Activated CD4-positive, alpha-beta T cell treated with anti-CD3 and anti-CD28 coated beads, Interleukin-2, amount 10 ng/mL, durations not matched to agents 7 days and 5 days (primary cell): ENCODE measurements at regions not wholly inside any gene's neighbourhood (a gene's known extent, or its start where the extent isn't known, plus 50 kb on each side); places are given as distances from the start of the nearest gene placed in this dataset.

Experiments used
- CTCF ChIA-PET: fragments of 350-600 bp; sonication (Branson Sonifier 250); formaldehyde crosslinking; loops from one replicate; lab custom pipeline; 2021; ENCODE audit warnings: antibody characterized with exemption; lab: Charles Lee
- POLR2A ChIA-PET: fragments of 350-600 bp; sonication (Branson Sonifier 250); formaldehyde crosslinking; loops from one replicate; lab custom pipeline; 2021; ENCODE audit warnings: antibody characterized with exemption; lab: Charles Lee
- DNase-seq: peaks from one replicate; pipeline ENCODE4 v3.0.0-alpha.2; 2020
- H3K27ac Mint-ChIP-seq: one replicate; pipeline ENCODE4 v1.8.0; 2021; ENCODE audit warnings: mild to moderate bottlenecking, moderate library complexity, mixed read lengths
- H3K27me3 Mint-ChIP-seq: one replicate; pipeline ENCODE4 v1.8.0; 2021; ENCODE audit warnings: mixed read lengths
- H3K36me3 Mint-ChIP-seq: one replicate; pipeline ENCODE4 v1.8.0; 2021; ENCODE audit warnings: low read depth, mixed read lengths
- H3K4me1 Mint-ChIP-seq: one replicate; pipeline ENCODE4 v1.8.0; 2021; ENCODE audit warnings: mixed read lengths
- H3K4me3 Mint-ChIP-seq: one replicate; pipeline ENCODE4 v1.8.0; 2021; ENCODE audit warnings: mild to moderate bottlenecking, moderate library complexity, mixed read lengths
- H3K9me3 Mint-ChIP-seq: one replicate; pipeline ENCODE4 v1.8.0; 2021; ENCODE audit warnings: mixed read lengths

DNA sequence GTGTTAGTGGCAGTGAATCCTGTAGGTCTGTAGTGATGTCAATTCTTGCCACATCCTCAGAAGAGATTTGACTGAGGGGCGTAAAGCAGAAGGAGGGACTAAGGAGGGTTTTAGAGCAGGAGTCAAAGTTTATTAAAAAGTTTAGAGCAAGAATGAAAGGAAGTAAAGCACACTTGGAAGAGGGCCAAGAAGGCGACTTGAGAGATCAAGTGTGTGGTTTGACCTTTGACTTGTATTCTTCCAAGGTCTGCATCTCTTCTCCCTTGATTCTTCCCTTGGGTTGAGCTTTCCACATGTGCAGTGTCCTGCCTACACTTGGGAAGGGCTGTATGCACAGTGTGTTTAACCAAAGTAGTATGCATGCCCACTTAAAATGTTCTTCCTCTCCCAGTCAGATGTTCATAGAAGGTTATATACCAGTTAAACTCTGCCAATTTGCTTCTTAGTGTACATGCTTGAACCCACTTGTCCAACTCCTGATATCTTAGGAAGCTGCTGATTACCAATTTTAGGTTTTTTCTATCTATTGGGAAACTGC, 627.6 kb downstream of the MMUT start:
- CTCF ChIA-PET = no interaction called here
- no peak overlapping the region for H3K4me3 Mint-ChIP-seq
- peaks cover 7% of the 10 kb centered on the region for H3K9me3 Mint-ChIP-seq

DNA sequence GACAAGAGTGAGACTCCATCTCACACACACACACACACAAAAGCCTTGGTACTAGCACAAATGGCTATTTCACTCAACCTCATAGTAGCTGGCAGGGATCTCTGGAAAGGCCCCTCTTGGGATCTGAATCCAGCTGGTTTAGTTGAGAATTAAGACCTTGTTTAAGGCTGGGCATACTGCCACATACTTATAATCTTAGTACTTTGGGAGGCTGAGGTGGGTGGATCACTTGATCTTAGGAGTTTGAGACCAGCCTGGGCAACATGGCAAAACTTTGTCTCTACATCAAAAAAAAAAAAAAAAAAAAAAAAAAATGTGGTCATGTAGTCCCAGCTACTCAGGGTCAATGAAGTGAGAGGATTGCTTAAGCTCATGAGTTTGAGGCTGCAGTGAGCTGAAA, 628.3 kb downstream of the MMUT start:
- ChIA-PET CTCF (no interaction called here), POLR2A (no interaction called here)
- H3K9me3 Mint-ChIP-seq = peaks cover 2% of the 10 kb centered on the region
- no peak overlapping the region for H3K27ac Mint-ChIP-seq
- H3K4me3 Mint-ChIP-seq = no peak overlapping the region
- DNase-seq = no peak
- no peaks in the 10 kb centered on the region for H3K36me3 Mint-ChIP-seq
- H3K27me3 Mint-ChIP-seq = no peaks in the 10 kb centered on the region
- no peaks in the 10 kb centered on the region for H3K4me1 Mint-ChIP-seq

More for the DNA sequence above, 627.6 kb downstream of the MMUT start:
- no peaks in the 10 kb centered on the region for H3K36me3 Mint-ChIP-seq
- H3K27ac Mint-ChIP-seq = no peak overlapping the region
- POLR2A ChIA-PET = no interaction called here
- H3K27me3 Mint-ChIP-seq = no peaks in the 10 kb centered on the region
- DNase-seq = no peak
- H3K4me1 Mint-ChIP-seq = no peaks in the 10 kb centered on the region

DNA sequence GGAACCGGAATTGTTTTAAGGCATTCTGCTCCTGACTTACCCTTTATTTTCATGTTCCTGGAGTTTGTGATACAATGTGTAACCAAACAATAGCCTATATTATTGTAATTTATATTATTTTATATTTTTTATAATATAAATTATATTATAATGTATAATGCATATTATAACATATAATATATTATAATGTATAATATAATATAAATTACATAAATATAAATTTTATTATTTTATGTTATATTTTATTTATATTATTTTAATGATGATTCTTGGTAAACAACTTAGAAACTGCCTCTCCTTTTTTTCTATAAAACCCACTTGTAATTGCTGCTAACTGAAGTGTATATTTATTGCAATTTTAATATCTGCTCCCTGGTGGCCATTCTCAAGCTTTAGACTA, 629.1 kb downstream of the MMUT start:
- no peaks in the 10 kb centered on the region for H3K27me3 Mint-ChIP-seq
- POLR2A ChIA-PET = no interaction called here

DNA sequence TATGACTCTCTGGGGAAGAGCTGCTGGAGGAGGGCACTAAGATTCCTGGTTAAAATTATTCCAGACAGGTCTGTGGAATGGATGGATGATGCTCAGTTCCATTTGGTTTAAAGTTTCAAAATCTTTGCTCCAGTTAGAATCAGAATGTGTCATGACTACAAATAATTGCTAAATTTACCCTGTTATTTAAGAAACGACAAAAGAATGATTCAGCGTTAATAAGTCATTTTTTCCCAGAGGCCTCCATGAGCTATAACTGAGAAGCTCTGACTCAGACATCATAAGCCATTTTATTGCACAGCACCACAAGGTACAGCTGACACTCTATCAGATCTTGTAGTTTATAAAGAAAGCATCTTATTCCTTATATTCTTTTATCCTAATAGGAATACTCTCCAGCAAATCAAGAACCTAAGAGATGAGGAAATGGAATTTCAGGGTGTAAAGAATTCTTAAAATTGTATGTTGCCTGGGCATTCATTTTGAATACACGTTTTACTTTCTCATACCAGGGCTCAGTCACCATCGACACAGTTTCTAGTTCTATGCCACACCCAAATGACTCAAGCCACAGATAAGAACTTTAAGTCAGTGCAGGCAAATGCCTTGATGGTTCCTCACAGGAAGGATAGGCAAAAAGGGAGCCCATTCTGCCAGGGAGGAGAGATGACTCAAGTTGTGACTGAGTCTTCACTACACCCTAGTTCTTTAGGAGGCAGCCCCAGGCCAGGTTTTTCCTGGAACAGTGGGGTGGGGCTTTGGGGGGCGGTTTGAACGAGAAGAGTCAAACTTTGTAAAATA, 636.0 kb downstream of the MMUT start:
- no peaks in the 10 kb centered on the region for H3K36me3 Mint-ChIP-seq
- H3K27ac Mint-ChIP-seq = no peak overlapping the region
- POLR2A ChIA-PET = no interaction called here
- H3K9me3 Mint-ChIP-seq = no peaks in the 10 kb centered on the region
- no peak for DNase-seq
- H3K27me3 Mint-ChIP-seq = no peaks in the 10 kb centered on the region
- CTCF ChIA-PET = interaction anchor here (0.6 kb wide), 1 partner anchor 89 kb away, joined by 3 read pairs; no protein-coding TSS in a partner anchor
- no peaks in the 10 kb centered on the region for H3K4me1 Mint-ChIP-seq
- H3K4me3 Mint-ChIP-seq = no peak overlapping the region

More for the DNA sequence above, 629.1 kb downstream of the MMUT start:
- Mint-ChIP-seq H3K36me3 (no peaks in the 10 kb centered on the region), H3K9me3 (peaks cover 2% of the 10 kb centered on the region), H3K27ac (no peak overlapping the region), H3K4me3 (no peak overlapping the region), H3K4me1 (no peaks in the 10 kb centered on the region)
- DNase-seq = no peak
- CTCF ChIA-PET = no interaction called here

DNA sequence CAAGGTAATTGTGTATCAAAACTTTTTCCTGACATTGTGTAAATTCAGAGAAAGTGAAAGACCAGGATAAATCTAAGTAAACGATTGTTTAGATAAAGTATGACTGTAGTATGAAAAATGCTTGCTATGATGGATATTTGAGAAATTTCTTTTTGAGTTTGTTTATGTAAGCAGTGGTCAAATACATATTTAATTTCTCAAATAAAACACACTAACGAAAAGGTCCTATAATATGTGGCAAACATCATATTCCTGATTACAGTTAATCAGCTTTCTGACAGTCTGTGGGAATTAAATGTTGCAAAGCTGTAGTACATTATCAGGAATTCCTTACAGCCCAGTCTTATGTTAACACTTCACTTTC, 636.9 kb downstream of the MMUT start:
- no peak for DNase-seq
- ChIA-PET POLR2A (no interaction called here), CTCF (no interaction called here)
- H3K4me3 Mint-ChIP-seq = no peak overlapping the region
- no peak overlapping the region for H3K27ac Mint-ChIP-seq
- H3K4me1 Mint-ChIP-seq = no peaks in the 10 kb centered on the region
- no peaks in the 10 kb centered on the region for H3K27me3 Mint-ChIP-seq
- no peaks in the 10 kb centered on the region for H3K9me3 Mint-ChIP-seq
- no peaks in the 10 kb centered on the region for H3K36me3 Mint-ChIP-seq

DNA sequence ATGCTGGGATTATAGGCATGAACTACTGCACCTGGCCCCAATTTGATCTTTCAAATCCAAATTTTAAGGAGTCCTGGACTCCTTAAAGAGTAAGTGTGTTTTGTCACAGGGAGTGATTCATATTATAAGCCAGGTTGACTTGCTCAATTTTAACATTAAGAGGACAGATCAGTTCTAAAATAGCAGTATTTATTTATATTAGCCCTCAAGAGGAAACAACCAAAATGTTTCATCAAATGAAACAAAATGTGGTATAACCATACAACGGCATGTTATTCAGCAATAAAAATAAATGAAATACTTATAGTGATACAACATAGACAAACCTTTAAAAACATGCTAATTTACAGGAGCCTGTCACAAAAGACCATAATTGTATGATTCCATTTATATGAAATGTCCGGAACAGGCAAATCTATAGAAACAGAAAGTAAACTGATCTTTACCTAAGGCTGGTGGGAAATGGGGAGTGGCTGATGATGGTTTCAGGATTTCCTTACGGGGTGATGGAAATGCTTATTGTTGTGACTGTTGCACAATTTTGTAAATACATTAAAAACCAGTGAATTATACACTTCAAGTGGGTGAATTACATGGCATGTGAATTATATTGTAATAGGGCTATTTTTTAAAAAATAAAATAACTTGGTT, 637.4 kb downstream of the MMUT start:
- no peaks in the 10 kb centered on the region for H3K36me3 Mint-ChIP-seq
- H3K4me3 Mint-ChIP-seq = no peak overlapping the region
- no peak overlapping the region for H3K27ac Mint-ChIP-seq
- CTCF ChIA-PET = no interaction called here
- H3K4me1 Mint-ChIP-seq = no peaks in the 10 kb centered on the region
- no peaks in the 10 kb centered on the region for H3K9me3 Mint-ChIP-seq
- DNase-seq = no peak
- H3K27me3 Mint-ChIP-seq = no peaks in the 10 kb centered on the region
- POLR2A ChIA-PET = no interaction called here

DNA sequence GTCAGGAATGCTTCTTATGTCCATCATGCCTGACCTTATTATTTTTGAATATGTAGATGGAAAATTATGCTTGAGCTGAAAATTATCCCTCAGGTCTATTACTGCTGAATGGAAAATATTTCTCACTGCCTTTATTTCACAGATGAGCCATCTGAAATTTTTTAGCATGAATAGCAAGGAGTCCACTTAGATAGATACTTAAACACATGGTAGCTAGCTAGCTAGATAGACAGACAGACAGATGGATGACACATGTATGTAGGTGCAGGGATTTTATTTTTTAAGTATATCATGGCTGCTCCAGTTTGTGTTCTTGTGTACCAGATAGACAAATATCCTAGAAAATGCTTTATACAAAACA, 645.0 kb downstream of the MMUT start:
- Mint-ChIP-seq H3K27me3 (no peaks in the 10 kb centered on the region), H3K27ac (no peak overlapping the region), H3K9me3 (no peaks in the 10 kb centered on the region), H3K4me1 (no peaks in the 10 kb centered on the region), H3K4me3 (no peak overlapping the region), H3K36me3 (no peaks in the 10 kb centered on the region)
- ChIA-PET CTCF (no interaction called here), POLR2A (no interaction called here)
- DNase-seq = no peak

DNA sequence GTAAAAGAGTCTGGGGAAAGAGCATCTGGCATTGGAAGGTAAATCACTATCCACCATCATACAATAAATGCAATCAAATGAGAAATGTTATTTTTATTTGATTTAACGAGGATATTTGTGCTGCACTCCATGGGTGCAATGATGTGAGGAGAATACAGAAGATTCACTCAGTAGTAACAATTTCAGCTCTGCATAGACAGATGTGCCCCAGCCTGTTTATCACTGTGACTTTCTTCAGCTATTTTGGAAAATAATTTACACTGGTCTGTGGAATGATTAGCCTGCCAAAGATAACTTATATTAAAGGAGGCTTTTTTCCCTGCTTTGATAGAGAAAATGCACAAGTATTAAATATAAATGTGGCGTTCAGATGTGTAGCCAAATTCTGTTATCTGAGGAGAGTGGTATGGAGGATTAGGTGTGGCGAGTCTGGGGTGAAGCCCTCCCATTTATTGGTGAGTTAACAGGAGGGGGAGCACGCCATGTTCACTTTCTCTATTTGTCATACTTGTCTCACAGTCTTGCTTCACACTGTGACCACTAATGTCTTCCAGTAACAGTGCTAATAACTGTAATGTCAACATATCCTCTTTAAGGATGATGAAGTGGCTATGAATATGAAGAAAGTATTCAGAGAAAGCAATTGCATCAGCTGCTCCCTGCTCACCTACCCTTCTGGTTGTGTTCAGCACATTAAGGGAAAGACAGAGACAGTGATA, 645.6 kb downstream of the MMUT start:
- Mint-ChIP-seq H3K36me3 (no peaks in the 10 kb centered on the region), H3K9me3 (no peaks in the 10 kb centered on the region), H3K4me1 (no peaks in the 10 kb centered on the region), H3K4me3 (no peak overlapping the region), H3K27me3 (no peaks in the 10 kb centered on the region), H3K27ac (no peak overlapping the region)
- ChIA-PET CTCF (no interaction called here), POLR2A (no interaction called here)
- no peak for DNase-seq

DNA sequence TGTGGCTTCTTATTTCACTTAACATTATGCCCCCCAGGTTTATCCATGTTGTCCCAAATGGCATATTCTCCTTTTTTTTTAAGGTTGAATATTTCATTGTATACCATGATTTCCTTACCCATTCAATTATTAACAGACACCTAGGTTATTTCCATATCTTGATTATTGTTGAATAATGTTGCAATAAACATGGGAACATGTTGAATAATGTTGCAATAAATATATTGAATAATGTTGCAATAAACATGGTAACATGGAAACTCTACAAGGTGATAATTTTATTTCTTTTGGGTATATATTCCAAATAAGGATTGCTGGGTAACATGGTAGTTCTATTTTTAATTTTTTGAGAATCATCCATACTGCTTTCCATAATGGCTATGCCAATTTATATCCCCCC, 648.1 kb downstream of the MMUT start:
- H3K4me1 Mint-ChIP-seq = no peaks in the 10 kb centered on the region
- DNase-seq = no peak
- no peak overlapping the region for H3K4me3 Mint-ChIP-seq
- no peak overlapping the region for H3K27ac Mint-ChIP-seq
- no peaks in the 10 kb centered on the region for H3K36me3 Mint-ChIP-seq
- H3K9me3 Mint-ChIP-seq = no peaks in the 10 kb centered on the region
- no peaks in the 10 kb centered on the region for H3K27me3 Mint-ChIP-seq
- CTCF ChIA-PET = no interaction called here
- POLR2A ChIA-PET = no interaction called here

DNA sequence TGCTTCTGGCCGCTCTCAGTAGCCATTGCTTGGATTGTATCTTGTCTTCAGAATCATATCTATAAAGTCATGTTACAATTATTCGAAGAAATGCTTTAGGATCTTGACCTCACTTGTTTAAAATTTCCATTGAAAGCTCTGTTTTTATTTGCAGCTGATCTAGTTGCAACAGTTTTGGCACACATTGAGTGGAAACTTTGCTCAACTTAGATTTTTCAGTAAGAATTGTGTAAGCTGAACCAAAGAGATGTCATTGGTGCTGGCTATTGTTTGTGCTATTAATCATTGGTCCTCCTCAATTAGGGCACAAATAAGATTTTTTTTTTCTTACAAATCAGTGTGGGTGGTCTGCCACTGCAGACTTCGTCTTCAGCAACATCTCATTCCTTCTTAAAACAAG, 649.2 kb downstream of the MMUT start:
- CTCF ChIA-PET = no interaction called here
- Mint-ChIP-seq H3K27me3 (no peaks in the 10 kb centered on the region), H3K27ac (no peak overlapping the region), H3K4me1 (no peaks in the 10 kb centered on the region), H3K9me3 (no peaks in the 10 kb centered on the region), H3K36me3 (no peaks in the 10 kb centered on the region), H3K4me3 (no peak overlapping the region)
- POLR2A ChIA-PET = no interaction called here
- DNase-seq = no peak

DNA sequence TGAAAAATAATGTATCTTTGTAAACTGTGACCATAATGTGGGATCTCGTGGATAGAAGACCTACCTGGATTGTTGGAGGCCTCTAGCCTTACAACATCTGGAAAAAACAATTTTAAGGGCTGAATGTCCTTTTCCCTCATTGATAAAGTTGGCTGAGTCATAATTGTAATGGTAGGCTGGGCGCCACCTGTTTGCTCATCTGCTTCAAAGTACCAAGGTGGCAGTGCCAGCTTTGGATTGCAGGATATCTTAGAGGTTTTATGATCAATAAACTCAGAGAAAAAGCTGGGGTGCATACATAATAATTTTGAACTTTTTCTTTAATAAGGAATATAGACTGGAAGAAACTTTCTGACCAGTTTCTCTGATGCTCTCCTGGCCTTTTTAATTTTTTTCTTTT, 653.4 kb downstream of the MMUT start:
- CTCF ChIA-PET = no interaction called here
- no peaks in the 10 kb centered on the region for H3K36me3 Mint-ChIP-seq
- POLR2A ChIA-PET = no interaction called here
- H3K27me3 Mint-ChIP-seq = no peaks in the 10 kb centered on the region
- no peak overlapping the region for H3K27ac Mint-ChIP-seq
- no peaks in the 10 kb centered on the region for H3K4me1 Mint-ChIP-seq
- no peak overlapping the region for H3K4me3 Mint-ChIP-seq
- no peak for DNase-seq
- H3K9me3 Mint-ChIP-seq = no peaks in the 10 kb centered on the region

DNA sequence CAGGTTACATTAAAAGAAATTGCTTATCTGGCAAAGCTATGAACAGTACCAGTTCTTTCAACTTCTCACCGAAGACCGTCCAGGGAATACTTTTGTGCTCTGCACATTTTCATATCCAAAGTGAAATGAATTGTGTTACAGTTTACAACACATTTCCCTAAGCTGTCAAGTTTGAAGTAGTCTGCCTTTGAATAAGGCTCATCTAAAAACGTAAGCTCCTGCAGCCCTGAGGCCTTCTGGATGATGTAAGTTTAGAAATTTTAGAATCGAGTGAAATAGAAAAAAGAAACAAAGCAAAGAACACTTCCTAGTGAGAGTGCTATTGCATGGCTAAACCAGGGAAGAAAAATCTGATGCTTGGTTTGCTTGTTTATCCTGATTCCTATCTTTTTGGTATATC, 653.8 kb downstream of the MMUT start:
- POLR2A ChIA-PET = no interaction called here
- H3K9me3 Mint-ChIP-seq = no peaks in the 10 kb centered on the region
- CTCF ChIA-PET = no interaction called here
- H3K36me3 Mint-ChIP-seq = no peaks in the 10 kb centered on the region
- no peak overlapping the region for H3K4me3 Mint-ChIP-seq
- H3K4me1 Mint-ChIP-seq = no peaks in the 10 kb centered on the region
- no peaks in the 10 kb centered on the region for H3K27me3 Mint-ChIP-seq
- DNase-seq = no peak
- no peak overlapping the region for H3K27ac Mint-ChIP-seq

DNA sequence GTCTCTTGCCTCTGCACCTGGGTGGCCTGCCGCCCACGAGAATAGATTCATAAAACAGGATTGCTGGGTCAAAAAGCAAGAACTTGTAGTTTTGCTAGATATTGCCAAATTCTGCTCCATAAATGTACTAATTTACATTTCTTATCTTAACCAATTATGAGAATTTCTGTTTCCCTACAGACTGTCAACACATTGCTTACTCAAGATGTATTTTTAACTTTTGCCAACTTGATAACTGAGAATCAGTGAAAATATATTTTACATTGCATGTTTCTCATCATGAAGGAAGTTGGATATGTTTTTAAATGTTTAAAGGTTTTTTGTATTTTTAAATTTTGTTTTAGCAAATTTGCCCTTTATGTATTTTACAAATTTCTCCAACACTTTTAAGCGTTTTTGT, 664.8 kb downstream of the MMUT start:
- CTCF ChIA-PET = no interaction called here
- POLR2A ChIA-PET = no interaction called here
- H3K9me3 Mint-ChIP-seq = no peaks in the 10 kb centered on the region
- H3K4me3 Mint-ChIP-seq = no peak overlapping the region
- no peak overlapping the region for H3K27ac Mint-ChIP-seq
- no peaks in the 10 kb centered on the region for H3K27me3 Mint-ChIP-seq
- no peaks in the 10 kb centered on the region for H3K4me1 Mint-ChIP-seq
- DNase-seq = no peak
- H3K36me3 Mint-ChIP-seq = no peaks in the 10 kb centered on the region
